GM23248 (cell line): ENCODE measurements at regions not wholly inside any gene's neighbourhood (a gene's known extent, or its start where the extent isn't known, plus 50 kb on each side); places are given as distances from the start of the nearest gene placed in this dataset.

Experiments
- EZH2 ChIP-seq: fragments of 200-600 bp; sonication (generic); IDR thresholded peaks from 2 replicates; pipeline ENCODE4 v1.6.1; 2018; ENCODE audit warnings: antibody characterized with exemption, mild to moderate bottlenecking; ENCODE audit not compliant: insufficient read depth, poor library complexity, severe bottlenecking
- EZH2phosphoT487 ChIP-seq: fragments of 200-600 bp; sonication (generic); IDR thresholded peaks from 2 replicates; pipeline ENCODE4 v1.6.1; 2018; ENCODE audit warnings: antibody characterized with exemption, moderate library complexity, mild to moderate bottlenecking, low read depth; ENCODE audit not compliant: insufficient read depth

- TF ChIP-seq EZH2phosphoT487 (no peak), EZH2 (no peak)
These were observed 119.7 kb downstream of the PMAIP1 start for GRCh38 chr18:60019463-60019840.
